B cell (primary cell): ENCODE measurements at regions not wholly inside any gene's neighbourhood (a gene's known extent, or its start where the extent isn't known, plus 50 kb on each side); places are given as distances from the start of the nearest gene placed in this dataset.

Experiments
- EZH2 ChIP-seq: IDR thresholded peaks from 2 replicates; pipeline ENCODE4 v1.6.1; 2012; ENCODE audit warnings: borderline replicate concordance, low read depth, mild to moderate bottlenecking, moderate library complexity, low read length; ENCODE audit not compliant: insufficient read depth, poor library complexity, severe bottlenecking
- TF ChIP-seq, protein P1 (sequence below): fragments of 200-600 bp; IDR thresholded peaks from one replicate; pipeline ENCODE4 v1.8.0; 2022; ENCODE audit warnings: antibody characterized with exemption, mild to moderate bottlenecking

DNA sequence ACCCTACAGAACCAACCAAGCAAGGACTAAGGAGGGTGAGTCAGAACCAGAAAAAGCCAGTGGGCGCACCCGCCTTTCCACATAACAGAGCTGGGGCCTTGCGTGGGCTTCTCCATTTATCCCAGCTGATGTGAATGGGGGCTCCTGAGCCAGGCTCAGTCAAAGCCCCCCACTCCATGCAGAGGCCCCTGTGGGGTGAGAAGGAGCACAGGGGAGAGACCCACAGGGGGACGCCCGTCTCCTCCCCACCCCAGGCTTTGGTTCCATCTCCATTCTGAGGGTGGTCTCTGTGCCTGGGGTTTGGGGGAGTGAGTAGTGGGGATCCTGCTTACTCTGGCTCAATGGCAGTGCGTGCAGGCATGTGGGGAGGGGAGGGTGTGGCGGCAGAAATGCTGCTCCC lies 210.1 kb upstream of the TNRC6C start:
- TF ChIP-seq EZH2 = no peak
- TF ChIP-seq, protein P1, sequence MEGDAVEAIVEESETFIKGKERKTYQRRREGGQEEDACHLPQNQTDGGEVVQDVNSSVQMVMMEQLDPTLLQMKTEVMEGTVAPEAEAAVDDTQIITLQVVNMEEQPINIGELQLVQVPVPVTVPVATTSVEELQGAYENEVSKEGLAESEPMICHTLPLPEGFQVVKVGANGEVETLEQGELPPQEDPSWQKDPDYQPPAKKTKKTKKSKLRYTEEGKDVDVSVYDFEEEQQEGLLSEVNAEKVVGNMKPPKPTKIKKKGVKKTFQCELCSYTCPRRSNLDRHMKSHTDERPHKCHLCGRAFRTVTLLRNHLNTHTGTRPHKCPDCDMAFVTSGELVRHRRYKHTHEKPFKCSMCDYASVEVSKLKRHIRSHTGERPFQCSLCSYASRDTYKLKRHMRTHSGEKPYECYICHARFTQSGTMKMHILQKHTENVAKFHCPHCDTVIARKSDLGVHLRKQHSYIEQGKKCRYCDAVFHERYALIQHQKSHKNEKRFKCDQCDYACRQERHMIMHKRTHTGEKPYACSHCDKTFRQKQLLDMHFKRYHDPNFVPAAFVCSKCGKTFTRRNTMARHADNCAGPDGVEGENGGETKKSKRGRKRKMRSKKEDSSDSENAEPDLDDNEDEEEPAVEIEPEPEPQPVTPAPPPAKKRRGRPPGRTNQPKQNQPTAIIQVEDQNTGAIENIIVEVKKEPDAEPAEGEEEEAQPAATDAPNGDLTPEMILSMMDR = no peak
